PC-9 (cell line): ENCODE measurements at regions not wholly inside any gene's neighbourhood (a gene's known extent, or its start where the extent isn't known, plus 50 kb on each side); places are given as distances from the start of the nearest gene placed in this dataset.

ENCODE experiments used
- EZH2 ChIP-seq: fragments of 200-600 bp; sonication (generic); IDR thresholded peaks from 2 replicates; pipeline ENCODE4 v1.8.0; 2017; ENCODE audit warnings: antibody characterized with exemption, low read depth
- TF ChIP-seq, protein P1 (sequence below): fragments of 200-600 bp; sonication (generic); conservative IDR thresholded peaks from 2 replicates; pipeline ENCODE4 v1.6.1; 2017; ENCODE audit warnings: mixed run types, antibody characterized with exemption, mild to moderate bottlenecking, moderate library complexity

DNA sequence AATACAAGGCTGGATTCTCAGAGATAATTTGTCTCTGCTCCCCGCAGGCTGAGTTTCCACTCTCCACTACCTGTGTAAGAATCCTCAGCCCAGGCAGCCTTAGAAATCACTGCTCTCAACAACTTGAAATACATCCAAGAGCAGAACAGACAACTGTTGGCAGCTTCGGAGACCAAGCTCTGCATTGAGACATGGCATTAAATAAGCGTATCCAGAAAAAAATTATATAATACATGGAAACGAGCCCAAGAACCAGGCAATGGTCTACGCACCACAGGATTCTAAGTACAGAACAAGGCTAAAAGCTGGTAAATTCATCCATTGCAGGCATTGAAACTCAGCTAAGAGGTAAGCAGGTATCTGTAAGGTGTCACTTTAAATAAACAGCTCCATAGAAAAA, 165.5 kb upstream of the DIO3 start:
- TF ChIP-seq, protein P1, sequence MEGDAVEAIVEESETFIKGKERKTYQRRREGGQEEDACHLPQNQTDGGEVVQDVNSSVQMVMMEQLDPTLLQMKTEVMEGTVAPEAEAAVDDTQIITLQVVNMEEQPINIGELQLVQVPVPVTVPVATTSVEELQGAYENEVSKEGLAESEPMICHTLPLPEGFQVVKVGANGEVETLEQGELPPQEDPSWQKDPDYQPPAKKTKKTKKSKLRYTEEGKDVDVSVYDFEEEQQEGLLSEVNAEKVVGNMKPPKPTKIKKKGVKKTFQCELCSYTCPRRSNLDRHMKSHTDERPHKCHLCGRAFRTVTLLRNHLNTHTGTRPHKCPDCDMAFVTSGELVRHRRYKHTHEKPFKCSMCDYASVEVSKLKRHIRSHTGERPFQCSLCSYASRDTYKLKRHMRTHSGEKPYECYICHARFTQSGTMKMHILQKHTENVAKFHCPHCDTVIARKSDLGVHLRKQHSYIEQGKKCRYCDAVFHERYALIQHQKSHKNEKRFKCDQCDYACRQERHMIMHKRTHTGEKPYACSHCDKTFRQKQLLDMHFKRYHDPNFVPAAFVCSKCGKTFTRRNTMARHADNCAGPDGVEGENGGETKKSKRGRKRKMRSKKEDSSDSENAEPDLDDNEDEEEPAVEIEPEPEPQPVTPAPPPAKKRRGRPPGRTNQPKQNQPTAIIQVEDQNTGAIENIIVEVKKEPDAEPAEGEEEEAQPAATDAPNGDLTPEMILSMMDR: no peak
- no peak for TF ChIP-seq EZH2
